Stomach (tissue), 4 donors: ENCODE measurements at regions not wholly inside any gene's neighbourhood (a gene's known extent, or its start where the extent isn't known, plus 50 kb on each side); places are given as distances from the start of the nearest gene placed in this dataset.

Source experiments
- EP300 ChIP-seq: sonication (generic); formaldehyde crosslinking; IDR thresholded peaks from one replicate; pipeline ENCODE4 v1.6.1; 2017; ENCODE audit warnings: antibody characterized with exemption
- POLR2A ChIP-seq, 4 donors: fragments of 450-650 bp; IDR thresholded peaks; one replicate each; pipeline ENCODE4 v1.6.1; 2016; ENCODE audit warnings: antibody characterized with exemption in 4 of 4, control low read depth in 2 of 4, mild to moderate bottlenecking in 1 of 4, moderate library complexity in 1 of 4
- TF ChIP-seq, protein P1 (sequence below), 7 experiments: fragments of 450-650 bp in 4 of 7; fragments of 200-600 bp in 3 of 7; sonication (generic) in 3 of 7; IDR thresholded peaks; one replicate each; pipeline ENCODE4 v1.5.1; 2016 to 2019; ENCODE audit warnings: antibody characterized with exemption in 7 of 7, control low read depth in 2 of 7, mild to moderate bottlenecking in 1 of 7

DNA sequence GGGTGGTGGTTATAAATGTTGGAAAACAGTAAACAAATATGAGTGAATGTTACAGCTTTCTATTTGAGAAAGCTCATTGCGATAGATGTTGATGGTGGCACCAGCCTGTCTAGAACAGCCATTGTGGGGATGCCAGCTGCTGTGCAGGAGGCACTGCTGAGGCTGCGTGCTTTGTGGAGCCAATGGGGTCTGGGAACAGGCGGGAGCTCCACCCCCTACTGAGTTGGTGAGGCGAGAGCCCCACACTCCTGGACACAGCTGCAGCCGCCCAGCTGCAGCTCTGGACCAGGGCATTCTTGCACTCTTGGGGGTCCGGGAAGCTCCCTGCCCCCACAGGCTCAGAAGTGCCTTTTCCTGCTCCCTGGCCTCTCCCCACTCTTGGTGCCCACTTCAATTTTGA, 1147.1 kb upstream of the LRRTM3 start:
- TF ChIP-seq, protein P1, sequence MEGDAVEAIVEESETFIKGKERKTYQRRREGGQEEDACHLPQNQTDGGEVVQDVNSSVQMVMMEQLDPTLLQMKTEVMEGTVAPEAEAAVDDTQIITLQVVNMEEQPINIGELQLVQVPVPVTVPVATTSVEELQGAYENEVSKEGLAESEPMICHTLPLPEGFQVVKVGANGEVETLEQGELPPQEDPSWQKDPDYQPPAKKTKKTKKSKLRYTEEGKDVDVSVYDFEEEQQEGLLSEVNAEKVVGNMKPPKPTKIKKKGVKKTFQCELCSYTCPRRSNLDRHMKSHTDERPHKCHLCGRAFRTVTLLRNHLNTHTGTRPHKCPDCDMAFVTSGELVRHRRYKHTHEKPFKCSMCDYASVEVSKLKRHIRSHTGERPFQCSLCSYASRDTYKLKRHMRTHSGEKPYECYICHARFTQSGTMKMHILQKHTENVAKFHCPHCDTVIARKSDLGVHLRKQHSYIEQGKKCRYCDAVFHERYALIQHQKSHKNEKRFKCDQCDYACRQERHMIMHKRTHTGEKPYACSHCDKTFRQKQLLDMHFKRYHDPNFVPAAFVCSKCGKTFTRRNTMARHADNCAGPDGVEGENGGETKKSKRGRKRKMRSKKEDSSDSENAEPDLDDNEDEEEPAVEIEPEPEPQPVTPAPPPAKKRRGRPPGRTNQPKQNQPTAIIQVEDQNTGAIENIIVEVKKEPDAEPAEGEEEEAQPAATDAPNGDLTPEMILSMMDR (IDR thresholded peaks at IDR 0.05) = no peak
- no peak for TF ChIP-seq EP300
- no peak for TF ChIP-seq POLR2A (IDR thresholded peaks at IDR 0.05)
